HCT116 (cell line): ENCODE measurements at regions not wholly inside any gene's neighbourhood (a gene's known extent, or its start where the extent isn't known, plus 50 kb on each side); places are given as distances from the start of the nearest gene placed in this dataset.

Experiments
- ATAC-seq: fragments of 200-7000 bp; cut with Tn5 transposase; 2 replicates; pipeline ENCODE4 v1.9.1; 2020; ENCODE audit warnings: mild to moderate bottlenecking, moderate library complexity
- BruUV-seq: library from RNA; stranded (reverse); fragments of 400-500 nt; replicated peaks from 2 replicates; lab custom pipeline; 2021; lab: Mats Ljungman, UMichigan
- CTCF ChIA-PET: fragments of 300-600 bp; sonication (Branson Sonifier 250); formaldehyde crosslinking; loops from one replicate; lab custom pipeline; 2021; ENCODE audit warnings: antibody characterized with exemption; lab: Charles Lee
- POLR2A ChIA-PET: fragments of 300-600, 350-600 bp; sonication (Branson Sonifier 250); formaldehyde crosslinking; loops from one replicate; lab custom pipeline; 2021; ENCODE audit warnings: antibody characterized with exemption; lab: Charles Lee
- RAD21 ChIA-PET, 2 experiments: fragments of 300-600 bp; sonication (Branson Sonifier 250); formaldehyde crosslinking; loops; one replicate each; lab custom pipeline; 2023; ENCODE audit warnings: low total read pairs in 2 of 2; ENCODE audit not compliant: uncharacterized antibody in 2 of 2, unreplicated experiment in 2 of 2, low non-redundant PET in 1 of 2; lab: Charles Lee
- DNase-seq: peaks from one replicate; pipeline ENCODE4 v3.0.0-alpha.2; 2010; ENCODE audit warnings: low read depth, low spot score
- H2AFZ ChIP-seq: fragments of 200-600 bp; shearing (Covaris generic), sonication (generic); 2 replicates; pipeline ENCODE4 v1.6.1; 2017; ENCODE audit warnings: low read depth, mixed run types, mixed read lengths, antibody characterized with exemption, low read length; ENCODE audit not compliant: poor library complexity, severe bottlenecking
- H3K27ac ChIP-seq: 2 replicates; pipeline ENCODE4 v1.5.1; 2012; ENCODE audit warnings: low read depth, low read length
- H3K27me3 ChIP-seq: fragments of 200-600 bp; sonication (generic); 2 replicates; pipeline ENCODE4 v1.6.1; 2016; ENCODE audit warnings: mixed run types, low read length, mixed read lengths; ENCODE audit not compliant: insufficient read depth
- H3K36me3 ChIP-seq, 2 experiments: fragments of 200-500 bp in 1 of 2; fragments of 200-600 bp in 1 of 2; sonication (Bioruptor generic) in 1 of 2; sonication (generic) in 1 of 2; 2 replicates each; pipeline versions ENCODE4 v1.5.1 to v1.6.1; 2014 to 2016; ENCODE audit warnings: low read length in 2 of 2, inconsistent platforms in 1 of 2, mixed read lengths in 1 of 2, mixed run types in 1 of 2; ENCODE audit not compliant: insufficient read depth in 2 of 2, control insufficient read depth in 1 of 2
- H3K4me1 ChIP-seq, 2 experiments: fragments of 200-600 bp in 1 of 2; sonication (generic) in 1 of 2; 2 replicates each; pipeline versions ENCODE4 v1.5.1 to v1.6.1; 2012 to 2017; ENCODE audit warnings: low read length in 2 of 2, inconsistent platforms in 1 of 2, mild to moderate bottlenecking in 1 of 2, mixed read lengths in 1 of 2, mixed run types in 1 of 2, moderate library complexity in 1 of 2; ENCODE audit not compliant: insufficient read depth in 2 of 2, control insufficient read depth in 1 of 2
- H3K4me2 ChIP-seq: fragments of 200-600 bp; sonication (generic); 2 replicates; pipeline ENCODE4 v1.6.1; 2017; ENCODE audit warnings: mixed run types, low read length, mixed read lengths
- H3K4me3 ChIP-seq, 2 experiments: fragments of 200-600 bp in 1 of 2; sonication (generic) in 1 of 2; replicated peaks in 1 of 2; 2 replicates each; pipeline ENCODE4 v1.5.1; 2011 to 2016; ENCODE audit warnings: low read length in 2 of 2, control low read depth in 1 of 2, low read depth in 1 of 2, mild to moderate bottlenecking in 1 of 2, mixed read lengths in 1 of 2, mixed run types in 1 of 2
- H3K79me2 ChIP-seq: fragments of 200-600 bp; sonication (generic); 2 replicates; pipeline ENCODE4 v1.6.1; 2017; ENCODE audit warnings: mild to moderate bottlenecking, mixed run types, low read length, moderate library complexity, mixed read lengths; ENCODE audit not compliant: insufficient read depth
- H3K9ac ChIP-seq: fragments of 200-600 bp; sonication (generic); 2 replicates; pipeline ENCODE4 v1.6.1; 2016; ENCODE audit warnings: low read length, mixed read lengths
- H3K9me2 ChIP-seq: fragments of 200-600 bp; sonication (generic), shearing (Covaris generic); 2 replicates; pipeline ENCODE4 v1.6.1; 2017; ENCODE audit warnings: mixed run types, mild to moderate bottlenecking, moderate library complexity; ENCODE audit not compliant: insufficient read depth
- H3K9me3 ChIP-seq, 2 experiments: fragments of 200-500 bp in 1 of 2; fragments of 200-600 bp in 1 of 2; sonication (Bioruptor generic) in 1 of 2; sonication (generic) in 1 of 2; 2 replicates each; pipeline ENCODE4 v1.6.1; 2014 to 2017; ENCODE audit warnings: low read length in 2 of 2, mixed read lengths in 2 of 2, inconsistent platforms in 1 of 2, low read depth in 1 of 2, mild to moderate bottlenecking in 1 of 2, mixed run types in 1 of 2, moderate library complexity in 1 of 2; ENCODE audit not compliant: control insufficient read depth in 1 of 2, insufficient read depth in 1 of 2
- H4K20me1 ChIP-seq: fragments of 200-600 bp; sonication (generic), shearing (Covaris generic); 2 replicates; pipeline ENCODE4 v1.6.1; 2017; ENCODE audit warnings: mixed run types, mild to moderate bottlenecking, moderate library complexity; ENCODE audit not compliant: insufficient read depth
- ATF3 ChIP-seq: IDR thresholded peaks from 2 replicates; pipeline ENCODE4 v1.6.1; 2012
- CEBPB ChIP-seq: IDR thresholded peaks from 2 replicates; pipeline ENCODE4 v1.6.1; 2012; ENCODE audit warnings: low read depth
- CTCF ChIP-seq, 3 experiments: fragments of 200-600 bp in 1 of 3; sonication (generic) in 1 of 3; IDR thresholded peaks in 2 of 3; conservative IDR thresholded peaks in 1 of 3; 2 replicates each; pipeline ENCODE4 v1.5.1; 2012 to 2017; ENCODE audit warnings: low read depth in 2 of 3, low read length in 2 of 3, antibody characterized with exemption in 1 of 3, borderline replicate concordance in 1 of 3, control low read depth in 1 of 3, mild to moderate bottlenecking in 1 of 3, mixed read lengths in 1 of 3, mixed run types in 1 of 3, moderate library complexity in 1 of 3; ENCODE audit not compliant: insufficient read depth in 1 of 3
- ELF1 ChIP-seq: IDR thresholded peaks from 2 replicates; pipeline ENCODE4 v1.6.1; 2012; ENCODE audit warnings: low read depth, borderline replicate concordance
- EZH2phosphoT487 ChIP-seq: fragments of 200-600 bp; IDR thresholded peaks from 2 replicates; pipeline ENCODE4 v1.6.1; 2018; ENCODE audit warnings: antibody characterized with exemption, borderline replicate concordance
- FOSL1 ChIP-seq: IDR thresholded peaks from 2 replicates; pipeline ENCODE4 v1.6.1; 2012; ENCODE audit warnings: low read depth
- JUND ChIP-seq: IDR thresholded peaks from 2 replicates; pipeline ENCODE4 v1.6.1; 2012
- MAX ChIP-seq: IDR thresholded peaks from 2 replicates; pipeline ENCODE4 v1.6.1; 2012
- POLR2A ChIP-seq: IDR thresholded peaks from 2 replicates; pipeline ENCODE4 v1.7.0; 2011; ENCODE audit warnings: borderline replicate concordance; ENCODE audit not compliant: insufficient read depth, insufficient read length; ENCODE audit errors: extremely low read depth
- POLR2AphosphoS5 ChIP-seq: IDR thresholded peaks from 2 replicates; pipeline ENCODE4 v1.6.1; 2011; ENCODE audit warnings: mild to moderate bottlenecking, low read depth, low read length, moderate library complexity
- RAD21 ChIP-seq: IDR thresholded peaks from 2 replicates; pipeline ENCODE4 v1.6.1; 2012; ENCODE audit warnings: low read depth, mild to moderate bottlenecking
- REST ChIP-seq: IDR thresholded peaks from 2 replicates; pipeline ENCODE4 v1.6.1; 2012; ENCODE audit warnings: low read depth
- SIN3A ChIP-seq: IDR thresholded peaks from 2 replicates; pipeline ENCODE4 v1.6.1; 2012; ENCODE audit warnings: low read depth
- SP1 ChIP-seq: IDR thresholded peaks from 2 replicates; pipeline ENCODE4 v1.6.1; 2012; ENCODE audit warnings: low read depth
- SRF ChIP-seq: IDR thresholded peaks from 2 replicates; pipeline ENCODE4 v1.6.1; 2012; ENCODE audit warnings: low read depth
- TCF7L2 ChIP-seq: IDR thresholded peaks from 2 replicates; pipeline ENCODE4 v1.7.0; 2011; ENCODE audit warnings: borderline replicate concordance, inconsistent platforms; ENCODE audit not compliant: insufficient read depth, insufficient read length; ENCODE audit errors: extremely low read depth
- YY1 ChIP-seq: IDR thresholded peaks from 2 replicates; pipeline ENCODE4 v1.6.1; 2011; ENCODE audit warnings: low read length, low read depth, moderate library complexity, mild to moderate bottlenecking; ENCODE audit not compliant: insufficient replicate concordance; ENCODE audit errors: extremely low read depth
- ZBTB33 ChIP-seq: IDR thresholded peaks from 2 replicates; pipeline ENCODE4 v1.6.1; 2011; ENCODE audit warnings: mild to moderate bottlenecking, low read length, moderate library complexity; ENCODE audit not compliant: insufficient replicate concordance; ENCODE audit errors: extremely low read depth
- ZFX ChIP-seq: fragments of 450-650 bp; IDR thresholded peaks from 2 replicates; pipeline ENCODE4 v1.6.1; 2017
- ZNF274 ChIP-seq: fragments of 200-500 bp; sonication (Bioruptor generic); IDR thresholded peaks from 2 replicates; pipeline ENCODE4 v1.6.1; 2014; ENCODE audit warnings: mild to moderate bottlenecking, low read depth, low read length, inconsistent platforms
- intact Hi-C: fragments of 100-400 bp; cut with micrococcal nuclease; formaldehyde crosslinking; loops from 2 replicates; pipeline ENCODE4 v1.10.0; 2022

GRCh38 chr2:236666646-236667204 is 97.1 kb downstream of the ACKR3 start:
- BruUV-seq = no TSS peak
- Histone ChIP-seq H3K27ac (no peak overlapping the region), H3K27me3 (peaks cover 31% of the 10 kb centered on the region), H3K4me2 (no peak overlapping the region), H2AFZ (no peak overlapping the region), H4K20me1 (no peaks in the 10 kb centered on the region), H3K9me3 (no peaks in the 10 kb centered on the region), H3K9me2 (no peaks in the 10 kb centered on the region), H3K79me2 (no peaks in the 10 kb centered on the region), H3K4me3 (no peak overlapping the region), H3K9ac (no peak overlapping the region), H3K4me1 (peaks cover 0 to 4% of the 10 kb centered on the region in 2 experiments; a peak in 3 of 4 replicates), H3K36me3 (no peaks in the 10 kb centered on the region)
- ChIA-PET CTCF (no interaction called here), RAD21 (no interaction called here), POLR2A (no interaction called here)
- TF ChIP-seq REST = no peak
- TF ChIP-seq FOSL1 = no peak
- no peak for TF ChIP-seq SIN3A
- TF ChIP-seq SP1 = no peak
- no peak for TF ChIP-seq CEBPB
- no peak for TF ChIP-seq RAD21
- TF ChIP-seq MAX = no peak
- no peak for TF ChIP-seq ZBTB33
- no peak for TF ChIP-seq CTCF (IDR thresholded peaks at IDR 0.05 in 2 of 3, conservative IDR thresholded peaks at IDR 0.05 in 1 of 3; ENCODE audit: borderline replicate concordance in 1 of 3, insufficient read depth in 1 of 3, low read depth in 2 of 3, low read length in 2 of 3)
- TF ChIP-seq POLR2AphosphoS5 = no peak
- no peak for TF ChIP-seq ZFX
- no peak for TF ChIP-seq SRF
- TF ChIP-seq ATF3 = no peak
- no peak for TF ChIP-seq POLR2A
- TF ChIP-seq EZH2phosphoT487 = no peak
- TF ChIP-seq JUND = no peak
- no peak for TF ChIP-seq YY1
- no peak for TF ChIP-seq ELF1
- no peak for TF ChIP-seq ZNF274
- no peak for TF ChIP-seq TCF7L2
- no peak for ATAC-seq
- no peak for DNase-seq
- intact Hi-C loops = no loop called here
